Sigmoid colon (tissue), 6 donors: ENCODE measurements at regions not wholly inside any gene's neighbourhood (a gene's known extent, or its start where the extent isn't known, plus 50 kb on each side); places are given as distances from the start of the nearest gene placed in this dataset.

Experiments used
- DNase-seq: peaks from one replicate; pipeline ENCODE4 v3.0.0-alpha.2; 2019
- H3K27ac ChIP-seq, 4 donors: fragments of 200-600 bp; sonication (generic); one replicate each; pipeline ENCODE4 v1.5.1; 2016 to 2019; ENCODE audit warnings: mild to moderate bottlenecking in 1 of 4
- H3K27me3 ChIP-seq, 3 donors: fragments of 200-600 bp; sonication (generic); one replicate each; pipeline ENCODE4 v1.5.1; 2019; ENCODE audit warnings: mild to moderate bottlenecking in 1 of 3
- H3K36me3 ChIP-seq, 4 donors: fragments of 200-600 bp; sonication (generic); one replicate each; pipeline ENCODE4 v1.5.1; 2016 to 2019
- H3K4me1 ChIP-seq, 4 donors: fragments of 200-600 bp; sonication (generic); one replicate each; pipeline ENCODE4 v1.5.1; 2017 to 2019
- H3K4me3 ChIP-seq, 4 donors: fragments of 200-600 bp; sonication (generic); one replicate each; pipeline ENCODE4 v1.5.1; 2017 to 2019; ENCODE audit warnings: mild to moderate bottlenecking in 2 of 4, moderate library complexity in 1 of 4
- H3K9me3 ChIP-seq, 4 donors: fragments of 200-600 bp in 3 of 4; sonication (generic) in 3 of 4; one replicate each; pipeline versions ENCODE4 v1.5.1 to v1.6.1; 2013 to 2019
- EP300 ChIP-seq, 4 donors: sonication (generic); formaldehyde crosslinking; IDR thresholded peaks; one replicate each; pipeline ENCODE4 v1.6.1; 2017; ENCODE audit warnings: antibody characterized with exemption in 4 of 4
- POLR2A ChIP-seq, 2 donors: fragments of 450-650 bp; IDR thresholded peaks; one replicate each; pipeline ENCODE4 v1.6.1; 2016; ENCODE audit warnings: antibody characterized with exemption in 2 of 2, mild to moderate bottlenecking in 2 of 2, moderate library complexity in 2 of 2
- POLR2AphosphoS5 ChIP-seq, 4 donors: sonication (generic); formaldehyde crosslinking; IDR thresholded peaks; one replicate each; pipeline ENCODE4 v1.6.1; 2017; ENCODE audit warnings: antibody characterized with exemption in 4 of 4
- WGBS, 2 donors: extraction: QIAGEN DNeasy Blood & Tissue Kit; methylation state at CpG; one replicate each; pipeline ENCODE4 v1.1.7; 2013; 5-methylcytosine and 5-hydroxymethylcytosine counted together
- intact Hi-C: fragments of 100-400 bp; cut with DNase I; formaldehyde crosslinking; loops from one replicate; pipeline ENCODE4 v1.15.1; 2023
- TF ChIP-seq, protein P1 (sequence below), 4 experiments: fragments of 450-650 bp in 3 of 4; fragments of 200-600 bp in 1 of 4; IDR thresholded peaks; one replicate each; pipeline ENCODE4 v1.5.1; 2016 to 2019; ENCODE audit warnings: antibody characterized with exemption in 4 of 4, mild to moderate bottlenecking in 3 of 4, moderate library complexity in 2 of 4
- donor health status: healthy with polysubstance abuse.
- donor health status: healthy.

DNA sequence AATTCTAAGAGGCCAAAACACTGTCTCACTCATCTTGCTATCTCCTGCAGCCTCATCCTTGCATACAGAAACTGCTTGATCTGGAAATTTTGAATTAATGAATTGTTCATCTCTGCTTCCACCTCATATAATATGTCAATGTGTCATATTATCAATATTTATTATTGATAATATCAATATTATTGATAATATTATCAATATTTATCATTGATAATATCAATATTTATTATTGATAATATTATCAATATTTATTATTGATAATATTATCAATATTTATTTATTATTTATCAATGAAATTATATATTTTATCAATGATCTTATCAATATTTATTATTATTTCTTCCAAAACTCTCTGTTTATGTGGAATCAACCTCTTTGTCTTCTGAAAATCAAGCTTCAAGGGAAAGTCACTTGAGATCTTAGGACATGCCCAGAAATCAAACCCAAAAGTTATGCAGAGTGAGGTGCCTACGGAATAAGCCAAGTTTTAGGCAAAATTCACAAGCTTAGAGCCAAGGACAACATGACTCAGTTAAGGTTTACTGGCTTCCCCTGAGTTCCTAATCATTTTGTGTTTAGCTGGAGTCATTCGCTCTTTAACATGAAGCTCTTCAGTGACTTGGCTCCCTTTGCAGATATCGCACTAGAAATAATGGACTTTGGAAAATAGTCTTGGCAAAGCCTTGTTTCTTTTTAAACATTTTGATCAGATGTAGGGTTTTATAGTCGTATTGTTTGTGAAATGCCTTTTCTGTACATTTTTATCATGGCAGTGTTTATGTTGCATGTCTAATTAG, 297.1 kb upstream of the RARB start:
- H3K9me3 ChIP-seq, result peaks cover 0 to 9% (median 3%) of the 10 kb centered on the region in 4 donors
- 63 to 75% methylated on average over 4 of the region's 4 CpGs for WGBS, 2 donors
- H3K4me3 ChIP-seq, result no peak overlapping the region
- no peak overlapping the region for H3K27ac ChIP-seq
- intact Hi-C loops, result no loop called here
- TF ChIP-seq POLR2AphosphoS5 (IDR thresholded peaks at IDR 0.05) (no peak), EP300 (IDR thresholded peaks at IDR 0.05) (no peak), POLR2A (IDR thresholded peaks at IDR 0.05) (no peak)
- TF ChIP-seq, protein P1, sequence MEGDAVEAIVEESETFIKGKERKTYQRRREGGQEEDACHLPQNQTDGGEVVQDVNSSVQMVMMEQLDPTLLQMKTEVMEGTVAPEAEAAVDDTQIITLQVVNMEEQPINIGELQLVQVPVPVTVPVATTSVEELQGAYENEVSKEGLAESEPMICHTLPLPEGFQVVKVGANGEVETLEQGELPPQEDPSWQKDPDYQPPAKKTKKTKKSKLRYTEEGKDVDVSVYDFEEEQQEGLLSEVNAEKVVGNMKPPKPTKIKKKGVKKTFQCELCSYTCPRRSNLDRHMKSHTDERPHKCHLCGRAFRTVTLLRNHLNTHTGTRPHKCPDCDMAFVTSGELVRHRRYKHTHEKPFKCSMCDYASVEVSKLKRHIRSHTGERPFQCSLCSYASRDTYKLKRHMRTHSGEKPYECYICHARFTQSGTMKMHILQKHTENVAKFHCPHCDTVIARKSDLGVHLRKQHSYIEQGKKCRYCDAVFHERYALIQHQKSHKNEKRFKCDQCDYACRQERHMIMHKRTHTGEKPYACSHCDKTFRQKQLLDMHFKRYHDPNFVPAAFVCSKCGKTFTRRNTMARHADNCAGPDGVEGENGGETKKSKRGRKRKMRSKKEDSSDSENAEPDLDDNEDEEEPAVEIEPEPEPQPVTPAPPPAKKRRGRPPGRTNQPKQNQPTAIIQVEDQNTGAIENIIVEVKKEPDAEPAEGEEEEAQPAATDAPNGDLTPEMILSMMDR (IDR thresholded peaks at IDR 0.05), result no peak
- H3K27me3 ChIP-seq, result no peaks in the 10 kb centered on the region
- no peaks in the 10 kb centered on the region for H3K36me3 ChIP-seq
- DNase-seq, result no peak
- no peaks in the 10 kb centered on the region for H3K4me1 ChIP-seq

DNA sequence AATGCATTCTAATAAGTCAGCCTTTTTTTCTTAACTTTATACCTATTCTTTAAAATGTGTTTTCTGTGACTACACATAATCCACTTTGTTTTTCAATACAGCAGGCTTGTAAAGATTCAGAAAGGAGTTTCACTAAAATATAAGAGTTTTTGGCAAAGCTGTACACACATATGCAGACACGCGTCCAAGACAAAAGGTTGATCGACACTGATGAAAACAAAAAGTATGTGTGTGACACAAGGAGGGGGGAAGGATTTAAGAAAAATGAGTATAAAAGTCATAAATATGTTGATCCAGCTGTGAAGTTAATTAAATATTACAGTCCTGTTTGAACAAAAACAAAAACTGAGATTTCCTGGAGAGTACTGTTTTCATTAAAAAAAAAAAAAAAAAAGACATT, 294.5 kb upstream of the RARB start:
- TF ChIP-seq POLR2A (IDR thresholded peaks at IDR 0.05), result no peak
- TF ChIP-seq, protein P1 (IDR thresholded peaks at IDR 0.05), result no peak
- DNase-seq, result no peak
- WGBS, 2 donors, result 88 to 94% methylated on average over 3 of the region's 3 CpGs
- no peaks in the 10 kb centered on the region for H3K36me3 ChIP-seq
- peaks cover 0 to 9% (median 3%) of the 10 kb centered on the region in 4 donors for H3K9me3 ChIP-seq
- H3K4me3 ChIP-seq, result no peak overlapping the region
- H3K27ac ChIP-seq, result no peak overlapping the region
- intact Hi-C loops, result no loop called here
- no peaks in the 10 kb centered on the region for H3K4me1 ChIP-seq
- no peaks in the 10 kb centered on the region for H3K27me3 ChIP-seq

DNA sequence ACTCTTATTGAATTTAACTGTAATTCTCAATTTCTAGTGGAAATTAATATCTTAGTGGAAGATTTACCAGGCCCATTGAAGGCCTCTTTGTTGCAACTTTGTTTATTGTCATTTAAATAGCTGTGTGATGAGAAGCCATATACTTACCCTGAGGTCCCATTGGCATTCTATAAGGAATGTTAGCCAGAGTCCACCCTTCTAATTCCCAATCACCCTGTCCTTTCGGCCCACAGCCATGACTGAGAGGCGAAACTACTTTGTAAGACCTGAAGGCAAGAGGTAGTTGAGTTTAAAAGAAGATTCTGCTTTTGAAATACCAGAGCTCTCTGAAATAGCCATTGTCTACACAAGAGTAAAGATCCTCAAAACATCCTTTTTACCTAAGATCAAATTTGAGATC, 290.5 kb upstream of the RARB start:
- Histone ChIP-seq H3K27ac (no peak overlapping the region), H3K9me3 (no peaks in the 10 kb centered on the region), H3K36me3 (no peaks in the 10 kb centered on the region), H3K4me3 (no peak overlapping the region), H3K4me1 (no peaks in the 10 kb centered on the region), H3K27me3 (no peaks in the 10 kb centered on the region)
- intact Hi-C loops, result no loop called here
- 88 to 95% methylated on average over 2 of the region's 2 CpGs for WGBS, 2 donors
- DNase-seq, result no peak
- TF ChIP-seq POLR2A (IDR thresholded peaks at IDR 0.05), result no peak
- no peak for TF ChIP-seq POLR2AphosphoS5 (IDR thresholded peaks at IDR 0.05)
- no peak for TF ChIP-seq EP300 (IDR thresholded peaks at IDR 0.05)

GRCh38 chr3:25139267-25139666, 288.8 kb upstream of the RARB start:
- intact Hi-C loops, result no loop called here
- Histone ChIP-seq H3K27me3 (no peaks in the 10 kb centered on the region), H3K27ac (no peak overlapping the region), H3K36me3 (no peaks in the 10 kb centered on the region), H3K9me3 (no peaks in the 10 kb centered on the region), H3K4me1 (no peaks in the 10 kb centered on the region), H3K4me3 (no peak overlapping the region)
- TF ChIP-seq POLR2AphosphoS5 (IDR thresholded peaks at IDR 0.05) (no peak), POLR2A (IDR thresholded peaks at IDR 0.05) (no peak), EP300 (IDR thresholded peaks at IDR 0.05) (no peak)
- TF ChIP-seq, protein P1 (IDR thresholded peaks at IDR 0.05), result no peak
- DNase-seq, result no peak
- WGBS, 2 donors, result 13 to 79% methylated on average over 1 of the region's 1 CpG

- Histone ChIP-seq H3K9me3 (no peaks in the 10 kb centered on the region), H3K27ac (no peak overlapping the region)
- 68 to 76% methylated on average over 6 of the region's 6 CpGs for WGBS, 2 donors
Measured at GRCh38 chr3:25142609-25143355, 285.3 kb upstream of the RARB start.

More at GRCh38 chr3:25142609-25143355, 285.3 kb upstream of the RARB start:
- intact Hi-C loops, result no loop called here
- no peak for DNase-seq
- no peaks in the 10 kb centered on the region for H3K27me3 ChIP-seq
- peaks cover 0 to 10% (median 4%) of the 10 kb centered on the region in 4 donors for H3K4me1 ChIP-seq
- H3K36me3 ChIP-seq, result no peaks in the 10 kb centered on the region
- H3K4me3 ChIP-seq, result no peak overlapping the region
- TF ChIP-seq POLR2A (IDR thresholded peaks at IDR 0.05), result no peak
- TF ChIP-seq, protein P1 (IDR thresholded peaks at IDR 0.05), result no peak
